HG03159 (cell line): ENCODE measurements at regions not wholly inside any gene's neighbourhood (a gene's known extent, or its start where the extent isn't known, plus 50 kb on each side); places are given as distances from the start of the nearest gene placed in this dataset.
"Not testable (repeated sequence)": the region's sequence is repeated elsewhere in the genome, so short reads cannot be mapped to it uniquely, and the experiment has no call there.

ENCODE experiments used
- ATAC-seq: cut with Tn5 transposase; IDR thresholded peaks from one replicate; pipeline ENCODE4 v1.9.1; 2021; ENCODE audit warnings: mild to moderate bottlenecking, moderate library complexity; ENCODE audit not compliant: unreplicated experiment

DNA sequence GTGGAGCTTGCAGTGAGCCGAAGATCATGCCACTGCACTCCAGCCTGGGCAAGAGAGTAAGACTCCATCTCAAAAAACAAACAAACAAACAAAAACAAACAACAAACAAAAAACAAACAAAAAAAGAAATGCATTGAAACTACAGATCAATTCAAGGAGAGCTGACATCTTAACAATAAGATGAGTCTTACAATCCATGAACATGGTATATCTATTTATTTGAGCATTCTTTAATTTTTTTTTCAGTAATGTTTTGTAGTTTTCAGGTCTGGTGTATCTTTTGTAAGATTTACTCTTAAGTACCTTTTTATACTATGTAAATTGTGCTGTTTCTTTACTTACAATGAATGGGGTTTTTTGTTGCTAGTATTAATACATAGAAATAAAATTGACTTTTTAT, 140.1 kb upstream of the DAPK1 start:
- ATAC-seq, result no peak

DNA sequence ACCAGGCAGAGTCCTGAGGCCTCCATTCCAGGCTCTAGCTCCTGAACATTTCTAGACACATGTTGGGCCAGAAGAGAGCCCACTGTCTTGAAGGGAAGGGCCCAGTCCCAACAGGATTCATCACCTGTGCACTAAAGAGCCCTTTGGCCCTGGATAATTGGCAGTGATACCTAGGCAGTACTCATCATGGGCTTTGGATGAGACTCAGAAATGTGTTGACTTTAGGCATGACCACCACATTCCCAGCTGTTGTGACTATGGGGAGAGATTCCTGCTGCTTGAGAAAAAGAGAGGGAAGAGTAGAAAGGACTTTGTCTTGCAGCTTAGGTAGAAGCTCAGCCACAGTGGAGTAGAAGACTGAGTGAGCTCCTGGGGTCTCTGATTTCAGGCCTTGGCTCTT, 138.4 kb upstream of the DAPK1 start:
- ATAC-seq, result no peak

DNA sequence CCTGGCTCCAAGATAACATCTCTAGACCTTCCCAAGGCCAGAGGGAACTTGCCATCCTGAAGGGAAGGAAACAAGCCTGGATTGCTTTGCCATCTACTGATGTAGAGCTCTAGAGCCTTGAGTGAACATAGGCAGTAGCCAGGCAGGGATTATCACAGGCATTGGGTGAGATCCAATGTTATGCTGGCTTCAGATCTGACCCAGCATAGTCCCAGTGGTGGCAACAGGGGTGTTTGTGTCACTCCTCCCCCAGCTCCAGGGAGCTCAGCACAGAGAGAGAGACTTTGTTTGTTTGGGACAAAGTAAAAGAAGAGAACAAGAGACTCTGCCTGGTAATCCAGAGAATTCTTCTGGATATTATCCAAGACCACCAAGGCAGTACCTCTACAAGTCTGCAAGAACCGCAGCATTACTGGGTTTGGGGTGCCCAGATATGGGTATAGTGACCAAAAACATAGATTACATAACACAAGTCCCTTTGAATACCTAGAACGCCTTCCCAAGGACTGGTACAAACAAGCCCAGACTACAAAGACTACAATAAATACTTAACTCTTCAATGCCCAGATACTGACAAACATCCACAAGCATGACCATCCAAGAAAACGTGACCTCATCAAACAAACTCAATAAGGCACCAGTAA, 137.6 kb upstream of the DAPK1 start:
- ATAC-seq, result no peak

DNA sequence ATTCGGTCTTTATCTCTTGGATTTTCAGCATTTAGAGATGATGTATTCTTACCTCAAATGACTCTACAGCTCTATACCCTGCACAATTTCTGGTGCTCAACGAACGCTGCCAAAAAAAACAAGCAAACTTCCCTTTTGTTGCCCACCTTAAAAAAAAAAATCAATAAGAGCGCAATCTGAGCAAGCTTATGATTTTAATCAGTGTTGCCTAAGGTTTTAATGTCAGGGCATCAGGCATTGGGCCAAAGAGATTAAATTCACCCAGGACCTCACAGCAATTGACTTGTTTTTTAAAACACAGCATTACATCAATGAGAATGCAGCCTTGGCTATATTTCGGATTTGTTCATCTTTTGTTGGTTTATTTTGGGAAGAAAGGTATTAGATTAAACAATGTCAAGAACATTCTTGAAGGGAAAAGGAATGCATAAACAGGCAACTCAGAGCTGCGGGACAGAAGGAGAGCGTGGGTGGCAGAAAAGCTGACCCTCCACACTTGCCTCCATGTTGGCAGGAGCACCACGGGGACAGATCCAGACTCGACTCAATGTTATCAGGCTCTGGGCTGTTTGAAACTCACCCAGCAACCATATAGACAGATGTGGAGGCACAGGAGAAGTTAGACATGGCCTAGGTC, 127.5 kb upstream of the DAPK1 start:
- no peak for ATAC-seq

DNA sequence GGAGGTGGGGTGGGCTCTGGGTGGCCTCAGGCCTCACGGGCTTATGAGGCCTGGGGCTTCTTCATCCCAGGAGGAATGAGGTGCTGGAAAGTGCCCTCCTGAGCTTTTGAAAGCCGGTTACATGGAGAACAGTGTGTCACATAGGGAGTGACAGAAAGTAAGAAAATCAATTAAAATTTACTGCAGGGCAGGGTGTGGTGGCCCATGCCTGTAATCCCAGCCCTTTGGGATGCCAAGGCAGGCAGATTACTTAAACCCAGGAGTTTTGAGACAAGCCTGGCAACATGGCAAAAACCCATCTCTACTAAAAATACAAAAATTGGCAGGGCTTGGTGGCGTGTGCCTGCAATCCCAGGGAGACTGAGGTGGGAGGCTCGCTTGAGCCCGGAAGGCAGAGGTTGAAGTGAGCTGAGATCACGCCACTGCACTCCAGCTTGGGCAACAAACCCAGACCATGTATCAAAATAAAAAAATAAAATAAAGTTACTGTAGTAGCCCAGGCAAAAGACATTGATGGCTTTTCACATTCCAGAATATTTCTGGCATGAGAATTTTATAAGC, 125.8 kb upstream of the DAPK1 start:
- ATAC-seq, result no peak

DNA sequence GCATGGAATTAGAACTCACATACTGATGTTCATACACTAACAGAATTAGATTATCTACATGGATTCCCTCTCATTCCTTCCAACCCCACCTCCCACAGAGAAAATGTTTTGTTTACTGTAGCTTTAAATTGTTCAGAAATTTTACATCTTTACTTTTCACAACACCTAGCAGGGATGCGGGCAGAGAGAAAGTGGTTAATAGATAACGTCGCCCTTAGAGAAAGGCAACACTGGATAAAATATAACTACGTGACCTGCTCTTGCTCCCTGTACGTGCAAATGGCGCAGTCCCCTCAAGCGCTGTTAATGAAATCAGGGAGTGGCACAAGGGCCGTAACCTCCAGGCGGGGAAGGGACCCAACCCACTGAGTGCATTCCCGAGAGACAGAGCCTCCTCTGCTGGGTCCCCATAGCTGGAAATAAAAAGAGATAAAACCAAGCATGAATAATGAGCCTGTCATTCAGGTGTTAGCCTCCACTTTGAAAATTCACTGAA, 125.3 kb upstream of the DAPK1 start:
- no peak for ATAC-seq

DNA sequence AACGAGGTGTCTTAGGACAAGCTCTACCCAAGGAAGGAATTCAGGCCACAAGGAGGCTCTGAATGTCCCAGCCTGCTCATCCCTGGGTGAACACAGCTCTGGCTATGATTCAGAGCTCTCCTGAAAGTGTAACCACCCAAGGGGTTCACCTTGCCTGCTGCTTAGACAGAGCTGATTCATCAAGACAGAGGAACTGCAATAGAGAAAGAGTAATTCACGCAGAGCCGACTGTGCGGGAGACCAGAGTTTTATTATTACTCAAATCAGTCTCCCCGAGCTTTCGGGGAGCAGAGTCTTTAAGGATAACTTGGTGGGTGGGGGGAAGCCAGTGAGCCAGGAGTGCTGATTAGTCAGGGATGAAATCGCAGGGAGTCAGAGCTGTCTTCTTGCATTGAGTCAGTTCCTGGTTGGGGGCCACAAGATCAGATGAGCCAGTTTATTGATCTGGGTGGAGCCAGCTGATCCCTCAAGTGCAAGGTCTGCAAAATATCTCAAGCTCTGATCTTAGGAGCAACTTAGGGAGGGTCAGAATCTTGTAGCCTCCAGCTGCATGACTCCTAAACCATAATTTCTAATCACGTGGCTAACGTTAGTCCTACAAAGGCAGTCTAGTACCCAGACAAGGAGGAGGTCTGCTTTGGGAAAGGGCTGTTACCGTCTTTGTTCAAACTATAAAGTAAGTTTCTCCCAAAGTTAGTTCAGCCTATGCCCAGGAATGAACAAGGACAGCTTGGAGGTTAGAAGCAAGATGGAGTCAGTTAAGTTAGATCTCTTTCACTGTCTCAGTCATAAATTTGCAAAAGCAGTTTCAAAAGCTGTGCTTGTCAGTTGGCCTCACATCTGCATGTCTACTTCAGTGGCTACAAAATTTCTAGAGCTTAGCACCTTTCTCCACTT, 123.4 kb upstream of the DAPK1 start:
- not testable (repeated sequence) for ATAC-seq

DNA sequence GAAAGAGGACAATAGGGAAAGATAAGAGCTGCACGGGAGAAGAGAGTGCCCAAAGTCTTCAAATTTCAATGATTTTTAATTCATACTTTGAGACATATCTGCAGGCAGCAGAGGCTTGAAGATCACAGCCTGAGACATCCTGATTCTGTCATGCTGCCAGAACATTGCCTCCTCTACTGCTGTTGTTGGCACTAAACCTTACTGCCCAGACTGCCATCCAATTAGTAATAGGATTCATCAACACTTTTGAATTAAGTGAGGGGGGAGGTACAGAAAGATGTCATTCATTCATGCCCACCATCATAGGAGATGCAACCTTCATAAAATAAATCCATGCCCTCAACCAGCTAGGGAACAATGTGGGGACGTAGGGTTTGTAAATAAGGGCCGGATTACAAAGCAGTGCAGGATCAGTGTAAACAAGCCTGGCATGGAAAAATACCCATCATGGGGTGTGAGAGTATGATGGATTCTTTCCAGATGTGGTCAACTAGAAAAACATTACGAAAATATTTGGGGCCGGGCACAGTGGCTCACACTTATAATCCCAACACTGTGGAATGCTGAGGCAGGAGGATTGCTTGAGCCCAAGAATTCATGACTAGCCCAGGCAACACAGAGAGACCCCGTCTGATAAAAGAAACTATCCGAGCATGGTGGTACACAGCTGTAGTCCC, 122.1 kb upstream of the DAPK1 start:
- no peak for ATAC-seq

DNA sequence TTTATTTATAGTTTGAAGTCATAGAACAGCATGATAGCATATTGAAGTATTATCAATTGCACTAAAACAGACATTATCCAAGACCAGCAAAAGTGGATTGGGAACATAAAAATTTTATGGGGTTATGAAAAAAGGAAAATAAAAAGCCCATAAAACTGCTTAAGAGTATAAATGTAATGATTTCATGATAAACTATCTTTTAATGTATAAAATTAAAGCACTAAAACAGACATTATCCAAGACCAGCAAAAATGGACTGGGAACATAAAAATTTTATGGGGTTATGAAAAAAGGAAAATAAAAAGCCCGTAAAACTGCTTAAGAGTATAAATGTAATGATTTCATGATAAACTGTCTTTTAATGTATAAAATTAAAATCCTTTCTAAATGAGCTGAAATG, 119.0 kb upstream of the DAPK1 start:
- no peak for ATAC-seq

DNA sequence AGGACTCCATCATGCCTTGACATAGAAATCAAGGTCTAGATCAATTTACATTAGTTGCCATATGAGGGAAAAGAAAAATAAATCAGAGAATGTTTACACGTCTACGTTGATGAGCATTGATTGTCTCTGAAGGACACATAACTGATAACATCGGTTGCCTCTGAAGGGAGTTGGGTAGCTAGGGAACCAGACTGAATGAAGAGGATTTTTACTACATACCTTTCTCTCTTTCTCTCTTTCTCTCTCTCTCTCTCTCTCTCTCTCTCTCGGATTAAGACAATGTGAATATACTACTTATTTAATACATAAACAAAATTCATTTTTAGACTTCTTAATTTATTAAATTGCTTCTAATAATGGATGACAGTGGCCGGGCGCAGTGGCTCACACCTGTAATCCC, 118.4 kb upstream of the DAPK1 start:
- no peak for ATAC-seq

DNA sequence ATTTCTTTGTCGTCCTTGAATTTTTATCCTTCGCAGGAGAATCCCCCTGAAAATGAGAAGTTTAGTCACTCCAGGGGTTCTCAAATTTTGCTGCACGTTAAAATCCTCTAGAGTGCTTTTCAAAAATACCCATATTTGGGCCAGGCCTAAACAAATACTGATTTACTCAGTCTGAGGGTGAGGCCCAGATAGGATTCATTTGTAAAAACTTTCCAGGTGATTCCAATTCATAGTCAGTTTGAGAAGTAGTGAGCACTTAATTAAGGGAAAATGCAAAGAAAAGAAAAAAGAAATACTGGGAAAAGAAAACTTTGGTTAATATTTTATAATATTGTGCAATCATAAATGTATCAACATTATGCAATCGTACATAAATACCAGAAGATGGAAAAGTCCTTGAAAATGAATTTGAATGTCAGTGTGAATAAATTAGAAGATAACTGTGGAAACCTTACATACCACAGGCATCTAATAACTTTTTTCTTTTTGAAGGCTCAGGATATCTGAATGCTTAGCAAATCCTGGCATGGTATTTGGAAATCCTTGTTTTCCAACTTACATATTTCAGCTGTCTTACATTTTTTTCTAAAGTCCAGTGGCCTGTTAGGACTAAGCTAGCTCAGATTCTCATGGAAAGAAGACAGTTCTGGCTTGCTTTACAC, 116.5 kb upstream of the DAPK1 start:
- ATAC-seq, result no peak

DNA sequence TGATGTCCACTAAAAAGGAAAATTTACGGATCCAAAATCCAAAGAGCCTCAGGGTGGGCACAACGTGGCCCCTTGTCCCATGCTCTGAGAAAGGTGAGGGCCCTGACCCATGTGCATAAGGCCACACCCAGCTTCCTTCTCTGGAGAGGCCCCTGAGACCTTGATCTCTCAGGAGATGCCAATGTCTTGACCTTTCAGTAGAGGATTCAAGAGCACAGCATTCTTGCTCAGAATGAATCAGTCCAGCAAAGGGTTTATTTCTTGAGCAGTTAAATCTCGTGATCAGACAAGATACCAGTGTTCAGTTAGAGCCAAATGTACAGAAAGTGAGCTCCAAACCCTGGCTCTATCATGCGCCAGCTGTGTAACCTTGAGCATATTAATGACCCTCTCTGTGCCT, 115.9 kb upstream of the DAPK1 start:
- no peak for ATAC-seq

DNA sequence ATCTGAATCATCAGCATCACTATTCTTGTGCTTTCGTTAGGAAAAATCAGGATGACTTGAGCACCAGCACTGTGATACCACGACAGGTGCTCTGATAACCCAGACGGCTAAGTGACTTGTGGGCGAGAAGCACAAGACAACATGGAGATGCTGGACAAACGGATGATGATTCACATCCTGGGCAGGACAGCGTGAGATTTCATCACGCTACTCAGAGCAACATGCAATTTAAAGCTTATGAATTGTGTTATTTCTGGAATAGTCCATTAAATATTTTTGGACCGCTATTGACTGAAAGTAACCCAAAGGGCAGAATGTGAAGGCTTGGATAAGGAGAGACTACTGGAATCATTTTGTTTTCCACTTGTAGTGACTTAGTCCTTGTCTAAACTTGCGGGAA, 114.8 kb upstream of the DAPK1 start:
- ATAC-seq, result no peak

DNA sequence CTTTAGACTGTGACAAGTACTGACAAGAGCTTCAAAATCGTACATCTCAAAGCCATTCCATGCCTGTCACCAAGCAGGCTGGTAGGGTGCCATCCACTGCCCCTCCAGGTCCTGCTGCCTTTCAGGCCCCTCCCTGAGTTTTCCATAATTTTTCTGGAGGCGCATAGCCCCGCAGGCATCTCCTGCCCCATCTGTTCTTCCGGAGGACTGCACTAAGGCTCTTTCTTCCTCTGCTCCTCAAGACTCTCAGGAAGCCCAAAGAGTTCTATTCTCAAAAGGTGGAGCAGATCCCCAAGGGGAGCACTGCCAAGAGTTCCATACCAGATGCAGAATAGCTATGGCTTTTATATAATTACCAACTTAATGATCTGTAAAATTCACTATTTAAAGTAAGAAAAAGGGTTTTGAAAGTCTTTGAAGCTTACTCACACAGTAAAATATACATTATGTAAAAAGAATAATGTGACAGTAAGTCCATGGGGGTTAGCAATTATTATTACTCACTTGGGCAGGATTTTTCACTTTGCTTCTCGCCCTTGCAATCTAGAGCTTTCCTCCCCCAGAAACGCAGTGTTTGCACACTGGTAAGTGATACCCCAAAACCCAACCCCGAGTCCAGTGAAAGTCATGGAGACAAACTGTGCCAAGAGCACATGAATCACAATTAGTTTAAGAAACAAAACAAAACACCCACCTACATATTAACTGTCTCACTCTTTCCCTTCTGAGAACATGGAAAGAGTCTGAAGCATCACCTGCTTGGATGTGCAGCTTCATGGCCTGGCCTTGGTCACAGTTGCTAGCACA, 114.1 kb upstream of the DAPK1 start:
- ATAC-seq, result no peak

DNA sequence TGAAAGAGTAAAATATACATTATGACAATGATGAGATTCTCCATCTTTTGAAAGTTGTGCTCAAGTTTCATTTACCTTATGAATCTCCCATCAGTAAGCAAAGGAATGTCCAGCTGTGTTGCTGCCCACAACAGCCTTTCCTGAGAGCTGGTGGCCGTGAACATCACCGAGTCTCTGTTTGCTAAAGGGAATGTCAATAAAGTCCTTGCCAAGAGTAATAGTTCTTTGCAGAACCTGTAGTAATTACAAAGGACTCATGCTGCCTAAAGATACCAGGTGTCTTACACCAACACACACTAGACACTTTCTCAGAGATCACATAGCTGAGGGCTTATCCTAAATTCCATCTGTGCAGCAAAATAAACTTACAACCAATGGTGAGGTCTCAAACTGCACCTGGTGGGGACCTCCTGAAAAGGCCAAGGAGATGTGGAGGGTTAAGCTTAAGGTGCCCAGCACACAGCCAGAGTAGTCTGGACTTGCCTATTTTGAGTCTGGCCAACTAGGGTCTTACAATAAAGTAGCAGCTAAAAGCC, 111.1 kb upstream of the DAPK1 start:
- ATAC-seq, result no peak

DNA sequence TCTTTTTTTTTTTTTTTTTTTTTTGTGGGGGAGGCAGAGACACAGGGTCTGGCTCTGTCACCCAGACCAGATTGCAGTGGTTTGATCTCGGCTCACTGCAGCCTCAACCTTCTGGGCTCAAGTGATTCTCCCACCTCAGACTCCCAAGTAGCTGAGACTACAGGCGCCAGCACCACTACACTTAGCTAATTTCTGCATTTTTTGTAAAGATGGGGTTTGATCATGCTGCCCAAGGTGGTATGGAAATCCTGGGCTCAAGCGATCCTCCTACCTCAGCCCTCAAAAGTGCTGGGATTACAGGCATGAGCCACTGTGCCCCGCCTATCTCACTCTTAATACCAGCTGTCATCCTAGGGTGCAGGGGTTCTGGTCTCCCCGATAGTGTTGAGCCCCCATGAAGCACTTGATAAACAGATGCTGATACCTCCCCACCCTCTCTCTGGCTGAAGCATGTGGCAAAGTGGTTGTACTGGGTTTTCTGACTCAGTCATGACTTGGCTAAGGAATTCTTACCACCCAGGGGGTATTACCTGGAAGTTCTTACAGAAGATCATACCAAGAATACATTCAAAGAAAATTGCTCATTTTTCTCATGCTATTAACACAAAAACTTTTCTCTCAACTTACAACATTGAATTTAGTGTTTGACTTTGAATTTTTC, 110.2 kb upstream of the DAPK1 start:
- ATAC-seq, result no peak

DNA sequence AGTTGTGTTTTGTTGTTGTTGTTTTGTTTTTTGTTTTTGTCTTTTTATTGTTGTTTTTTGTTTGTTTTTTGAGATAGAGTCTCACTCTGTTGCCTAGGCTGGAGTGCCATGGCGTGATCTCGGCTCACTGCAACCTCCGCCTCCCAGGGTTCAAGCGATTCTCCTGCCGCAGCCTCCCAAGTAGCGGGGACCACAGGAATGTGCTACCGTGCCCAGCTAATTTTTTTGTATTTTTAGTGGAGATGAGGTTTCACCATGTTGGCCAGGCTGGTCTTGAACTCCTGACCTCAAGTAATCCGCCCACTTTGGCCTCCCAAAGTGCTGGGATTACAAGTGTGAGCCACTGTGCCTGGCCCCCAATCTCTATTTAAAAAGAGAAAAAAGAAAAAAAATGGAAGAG, 109.0 kb upstream of the DAPK1 start:
- ATAC-seq, result not testable (repeated sequence)

DNA sequence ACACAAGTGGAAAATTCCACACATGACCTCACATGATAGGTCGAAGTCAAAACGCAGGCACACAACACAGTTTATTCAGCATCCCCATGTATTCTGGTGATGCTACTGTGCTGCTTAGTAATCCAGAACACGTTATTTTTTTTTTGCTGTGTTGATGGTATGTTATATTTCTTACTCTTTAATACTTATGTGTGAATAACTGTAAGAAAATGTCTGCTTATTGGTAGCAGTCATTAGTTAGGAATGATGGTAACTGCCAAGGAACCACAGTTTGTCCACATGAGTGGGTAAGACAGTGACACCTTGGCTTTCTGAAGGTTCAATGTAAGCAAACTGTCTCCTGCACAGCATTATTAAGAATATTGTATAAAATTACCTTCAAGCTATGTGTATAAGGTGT, 107.7 kb upstream of the DAPK1 start:
- ATAC-seq, result no peak

DNA sequence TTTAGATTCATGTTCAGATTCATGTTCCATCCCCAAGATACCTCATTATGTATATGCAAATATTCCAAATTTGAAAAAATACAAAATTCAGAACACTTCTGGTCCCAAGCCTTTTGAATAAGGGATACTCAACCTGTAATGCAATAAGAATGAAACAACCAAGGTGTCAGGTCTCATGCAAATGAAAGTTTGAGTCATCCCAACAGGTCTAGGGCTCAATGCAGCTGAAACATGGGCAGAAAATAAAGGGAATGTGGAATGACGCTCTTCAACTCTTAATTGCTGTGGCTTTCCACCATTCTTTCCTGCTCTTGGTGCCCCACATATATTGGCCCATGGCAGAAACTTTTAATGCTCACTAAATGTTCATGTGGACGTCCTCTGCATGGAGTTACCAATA, 107.3 kb upstream of the DAPK1 start:
- ATAC-seq, result no peak
